HG03571 (cell line): ENCODE measurements at regions not wholly inside any gene's neighbourhood (a gene's known extent, or its start where the extent isn't known, plus 50 kb on each side); places are given as distances from the start of the nearest gene placed in this dataset.
A peak's percentile ranks its signal among the peaks of the same experiment; 100 is the strongest.

Experiments
- ATAC-seq: cut with Tn5 transposase; IDR thresholded peaks from one replicate; pipeline ENCODE4 v1.9.1; 2021; ENCODE audit not compliant: unreplicated experiment

DNA sequence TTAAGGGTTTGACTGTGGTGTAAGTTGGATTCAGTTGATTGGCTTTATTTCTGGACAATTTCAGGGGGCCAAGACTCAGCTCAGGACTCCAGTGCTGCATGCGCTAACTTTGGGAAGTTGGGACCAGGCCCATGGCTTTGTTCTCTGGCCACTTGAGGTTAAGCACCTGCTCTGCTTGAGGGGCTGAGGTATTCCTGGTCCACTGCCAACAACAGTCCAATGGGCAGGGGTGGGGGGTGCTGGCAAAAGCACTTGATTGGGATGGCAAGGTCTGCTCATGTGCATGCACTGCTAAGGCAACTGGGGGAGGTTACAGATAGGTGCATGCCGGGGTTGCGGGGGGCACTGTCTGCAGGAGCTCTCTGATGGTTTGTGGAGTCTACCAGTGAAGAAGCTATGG is 52.6 kb upstream of the ASB17 start:
- ATAC-seq: no peak

GRCh38 chr1:75985827-75986226 is 53.6 kb upstream of the ASB17 start:
- ATAC-seq: peak; percentile 88

DNA sequence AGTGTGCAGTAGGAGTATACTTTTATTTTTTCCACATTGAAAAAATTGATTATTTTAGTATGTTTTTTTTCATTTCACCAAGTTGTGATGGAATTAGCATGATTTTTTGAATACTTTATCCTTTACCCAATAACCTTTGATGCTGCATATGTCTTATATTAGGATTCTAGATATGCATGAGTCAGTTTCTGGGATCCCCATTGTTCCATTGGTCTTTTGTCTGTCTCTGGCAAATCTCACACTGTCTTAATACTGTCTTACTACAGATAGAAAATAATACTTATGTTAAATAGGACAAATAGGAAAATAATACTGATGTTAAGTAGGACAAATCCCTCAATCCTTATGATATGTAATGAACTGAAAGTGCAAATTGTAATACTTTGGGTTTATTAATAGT is 54.3 kb upstream of the ASB17 start:
- ATAC-seq: no peak

DNA sequence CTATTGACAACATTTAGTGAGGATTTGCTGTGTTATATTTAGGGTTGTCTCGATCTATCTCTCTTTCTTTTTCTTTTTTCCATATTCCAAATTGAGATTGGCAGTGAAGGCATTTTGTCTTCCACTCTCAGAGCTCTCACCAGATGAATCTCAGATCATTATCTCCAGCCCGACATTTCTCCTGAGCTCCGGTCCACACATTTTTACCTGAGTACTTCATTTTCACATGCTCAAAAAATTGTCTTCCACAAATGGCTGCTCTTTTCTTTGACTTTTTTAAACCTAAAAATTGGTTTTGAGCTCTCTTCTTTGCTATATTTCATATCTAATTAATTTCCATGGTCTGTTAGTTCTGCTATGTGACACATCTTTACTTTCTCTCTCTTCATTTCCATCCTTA is 56.9 kb upstream of the ASB17 start:
- no peak for ATAC-seq

DNA sequence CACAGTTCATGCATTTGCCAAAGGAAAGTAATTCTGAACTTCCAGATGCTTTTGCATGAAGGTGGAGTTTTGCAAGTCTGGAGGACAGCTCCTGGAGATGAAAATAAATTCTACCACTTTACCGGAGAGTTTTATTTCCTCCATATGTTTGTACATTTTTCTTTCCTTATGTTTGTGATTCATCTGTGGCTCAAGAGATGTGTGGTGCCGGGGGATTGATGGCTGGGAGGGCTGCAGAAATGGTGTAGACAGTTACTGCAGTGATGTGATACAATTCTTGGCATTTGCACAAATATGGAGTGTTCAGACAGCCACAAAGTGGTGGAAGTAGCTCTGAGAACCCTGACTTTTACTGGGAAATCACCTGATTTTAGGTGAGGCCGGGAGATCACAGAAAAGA is 58.5 kb upstream of the ASB17 start:
- ATAC-seq: no peak

DNA sequence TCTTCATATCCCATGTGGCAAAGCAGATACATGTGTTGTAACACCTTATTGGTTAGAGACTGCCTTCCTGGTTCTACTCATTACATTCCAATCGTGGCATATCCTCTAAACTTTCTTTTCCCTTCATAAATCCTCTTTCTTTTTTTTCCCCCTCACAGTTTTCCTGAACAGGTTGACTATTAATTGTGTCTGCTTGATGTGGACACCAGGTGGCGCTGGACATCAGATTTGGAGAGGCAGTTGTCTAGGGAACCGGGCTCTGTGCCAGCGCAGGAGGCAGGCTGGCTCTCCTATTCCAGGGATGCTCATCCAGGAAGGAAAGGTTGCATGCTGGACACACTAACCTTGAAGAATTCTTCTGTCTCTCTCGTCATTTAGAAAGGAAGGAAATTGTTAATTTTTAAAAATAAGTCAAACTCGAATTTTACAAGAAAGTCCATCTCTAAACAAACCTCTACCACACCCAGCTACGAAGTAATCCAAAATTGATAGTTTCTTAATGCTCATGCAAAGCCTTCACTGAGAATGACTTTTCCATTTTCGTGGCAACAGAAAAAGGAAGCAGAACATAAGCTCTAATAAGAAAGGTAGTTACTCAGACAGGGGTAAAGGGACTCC is 59.4 kb upstream of the ASB17 start:
- no peak for ATAC-seq

DNA sequence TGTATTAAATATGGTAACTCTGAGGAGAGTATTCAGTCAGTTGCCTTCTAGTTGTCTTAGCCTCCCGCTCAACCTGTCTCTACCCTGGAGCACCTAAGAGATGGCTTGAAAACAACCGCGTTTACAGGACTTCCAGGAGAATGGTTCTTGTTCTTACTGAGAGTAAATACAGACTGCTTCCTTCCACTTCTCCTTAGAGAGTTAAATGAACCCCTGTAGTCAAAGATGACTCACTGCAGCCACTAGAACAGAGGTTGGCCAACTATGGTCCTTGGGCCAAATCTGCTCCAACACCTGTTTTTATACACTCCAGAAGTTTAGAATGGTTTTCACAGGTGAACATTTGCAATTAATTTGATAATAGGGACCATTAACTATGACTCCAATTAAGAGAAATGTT is 60.1 kb upstream of the ASB17 start:
- ATAC-seq: no peak

DNA sequence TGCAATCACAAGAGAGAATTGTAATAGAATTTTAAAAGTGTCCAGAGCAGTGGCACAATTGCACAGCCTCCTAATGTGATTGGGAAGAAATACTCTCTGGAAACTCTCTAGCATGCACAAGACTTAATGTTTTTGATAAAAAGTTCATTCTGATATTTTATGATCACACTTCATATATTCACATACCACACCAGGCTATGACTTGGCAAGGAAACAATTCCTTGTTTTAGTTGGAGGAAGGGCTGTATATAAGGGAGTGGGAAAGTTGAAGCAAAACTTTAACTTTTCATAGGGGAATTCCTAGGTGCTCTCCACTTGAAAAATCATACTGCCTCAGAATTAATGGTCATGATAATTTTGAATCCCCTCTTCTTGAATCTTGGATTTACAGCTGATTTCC is 61.5 kb upstream of the ASB17 start:
- ATAC-seq: no peak

DNA sequence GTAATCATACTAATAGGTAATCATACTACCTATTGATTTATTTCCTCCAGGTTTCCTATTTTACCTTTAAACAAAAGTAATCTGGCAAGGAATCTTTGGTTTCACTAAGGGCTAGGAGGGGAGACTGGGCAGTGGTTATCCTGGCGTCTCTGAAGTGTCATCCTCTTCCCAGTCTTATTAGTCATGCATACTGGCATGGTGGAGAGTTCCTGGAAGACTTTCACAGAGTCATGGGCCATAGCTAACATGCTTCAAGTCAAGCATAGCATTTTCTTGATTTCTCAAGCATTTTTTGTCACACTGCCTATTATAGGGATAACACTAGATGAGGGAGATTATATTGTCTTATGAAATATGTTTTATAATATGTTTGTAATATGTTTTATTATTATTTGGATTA is 64.0 kb upstream of the ASB17 start:
- ATAC-seq: no peak

DNA sequence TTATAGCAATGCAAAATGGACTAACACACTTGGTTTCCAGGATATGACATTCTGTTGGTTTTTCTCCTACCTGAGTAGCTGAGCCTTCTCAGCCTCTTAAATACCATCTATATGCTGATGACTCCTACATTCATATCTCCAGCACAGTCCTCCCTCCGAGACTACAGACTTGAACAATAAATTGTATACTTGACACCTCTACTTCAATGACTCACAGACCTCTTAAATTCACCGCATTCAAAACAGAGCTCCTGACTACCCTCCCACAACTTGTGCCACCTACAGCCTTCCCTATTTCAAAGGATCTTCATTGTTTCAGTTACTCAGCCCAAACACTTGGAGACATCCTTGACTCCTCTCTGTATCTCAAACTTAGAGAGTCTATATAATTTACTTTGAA is 66.8 kb upstream of the ASB17 start:
- no peak for ATAC-seq

DNA sequence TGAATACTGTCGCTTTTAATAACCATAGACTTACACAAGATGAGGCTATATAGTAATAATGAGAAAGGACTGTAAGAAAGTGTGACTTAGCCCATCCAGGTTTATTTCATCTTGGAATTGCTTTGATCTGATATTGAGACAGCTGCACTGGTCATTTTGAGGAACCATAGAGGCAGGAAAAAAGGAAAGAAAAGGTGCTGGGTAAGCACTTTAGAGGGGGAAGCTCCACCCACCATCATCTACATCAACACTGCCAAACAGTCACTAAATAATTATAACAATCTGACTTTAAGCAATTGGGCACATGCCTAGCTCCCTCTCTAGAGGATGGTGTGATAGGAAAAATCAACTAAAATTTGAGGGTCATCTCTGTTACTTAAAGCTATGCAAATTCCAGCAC is 70.6 kb upstream of the ST6GALNAC3 start:
- ATAC-seq: no peak

- ATAC-seq: no peak
These were observed 68.8 kb upstream of the ST6GALNAC3 start for GRCh38 chr1:76005765-76006164.

GRCh38 chr1:76006234-76006633 is 68.3 kb upstream of the ST6GALNAC3 start:
- no peak for ATAC-seq

- no peak for ATAC-seq
These were observed 63.7 kb upstream of the ST6GALNAC3 start for GRCh38 chr1:76010802-76011201.

DNA sequence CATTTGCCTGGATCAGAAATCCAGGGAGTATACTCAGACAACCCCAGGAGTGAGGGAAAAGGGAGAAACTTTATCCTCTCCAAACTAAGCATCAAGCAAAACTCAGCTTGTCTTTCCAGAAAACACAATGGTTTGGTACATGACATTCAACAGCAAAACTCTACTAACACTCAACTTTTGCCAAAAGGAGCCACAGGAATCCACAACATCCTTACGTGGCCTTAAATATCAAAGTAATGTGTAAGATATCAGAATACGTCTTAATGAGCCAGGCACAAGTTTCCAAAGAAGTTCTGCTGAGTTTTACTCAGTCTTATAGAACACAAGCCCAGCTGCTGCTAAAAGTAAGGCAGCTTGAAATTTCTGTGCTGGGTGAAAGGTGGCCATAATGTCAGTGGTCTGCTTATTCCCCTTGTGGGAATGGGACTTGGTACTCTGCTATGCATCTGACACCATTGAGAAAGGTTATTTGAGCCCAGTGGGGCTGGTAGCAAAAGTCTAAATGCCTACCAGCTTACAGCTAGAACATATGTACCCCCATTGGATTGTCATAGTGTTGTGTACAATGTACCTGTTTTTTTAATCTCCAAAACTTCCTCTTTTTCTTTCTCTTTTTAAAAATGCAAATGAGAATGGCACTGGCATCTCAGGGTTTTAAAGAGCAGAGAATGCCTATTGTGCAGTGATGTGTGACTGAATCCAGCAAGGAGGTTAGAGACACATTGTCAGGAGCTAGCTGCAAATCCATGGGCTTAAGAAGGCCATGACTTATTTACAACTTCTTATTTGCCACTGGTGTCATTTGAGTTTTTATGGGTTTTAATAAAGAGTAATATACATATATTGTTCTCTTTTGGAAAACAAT is 62.0 kb upstream of the ST6GALNAC3 start:
- ATAC-seq: no peak

GRCh38 chr1:76013206-76013581 is 61.4 kb upstream of the ST6GALNAC3 start:
- ATAC-seq: no peak

GRCh38 chr1:76015478-76016103 is 59.0 kb upstream of the ST6GALNAC3 start:
- no peak for ATAC-seq

DNA sequence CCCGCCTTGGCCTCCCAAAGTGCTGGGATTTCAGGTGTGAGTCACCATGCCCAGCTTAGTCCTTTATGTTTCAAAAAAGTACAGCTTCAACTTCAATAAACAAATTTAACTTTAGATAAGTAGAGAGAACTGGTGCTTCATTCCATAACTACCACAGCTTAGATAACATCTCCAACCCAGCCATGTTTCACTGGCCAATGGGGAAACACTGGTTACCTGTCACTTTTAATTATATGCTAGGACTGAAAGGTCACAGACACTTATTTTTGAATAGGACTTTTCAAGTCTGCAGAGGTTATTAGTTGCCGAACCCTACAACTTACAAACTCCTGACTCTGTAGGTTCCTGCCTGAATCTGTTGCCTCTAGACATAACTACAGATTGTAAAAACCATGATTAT is 56.5 kb upstream of the ST6GALNAC3 start:
- ATAC-seq: no peak

DNA sequence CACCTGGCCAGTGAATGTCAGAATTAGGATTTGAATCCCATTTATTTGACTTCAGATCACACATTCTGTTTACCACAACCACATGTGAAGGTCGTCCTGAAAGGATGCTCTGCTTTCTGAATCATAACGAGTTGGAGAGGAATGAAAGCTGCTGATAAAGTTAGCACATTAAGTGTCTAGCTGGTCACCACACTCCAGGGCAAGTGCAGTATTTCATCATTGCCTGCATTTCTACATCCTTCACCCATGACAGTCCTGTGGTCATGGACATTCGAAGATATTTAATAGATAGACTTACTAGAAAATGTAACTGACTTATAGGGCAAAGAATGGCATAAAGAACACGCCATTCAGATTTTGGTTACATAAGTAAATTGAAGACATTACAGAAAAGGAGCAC is 52.7 kb upstream of the ST6GALNAC3 start:
- ATAC-seq: no peak

DNA sequence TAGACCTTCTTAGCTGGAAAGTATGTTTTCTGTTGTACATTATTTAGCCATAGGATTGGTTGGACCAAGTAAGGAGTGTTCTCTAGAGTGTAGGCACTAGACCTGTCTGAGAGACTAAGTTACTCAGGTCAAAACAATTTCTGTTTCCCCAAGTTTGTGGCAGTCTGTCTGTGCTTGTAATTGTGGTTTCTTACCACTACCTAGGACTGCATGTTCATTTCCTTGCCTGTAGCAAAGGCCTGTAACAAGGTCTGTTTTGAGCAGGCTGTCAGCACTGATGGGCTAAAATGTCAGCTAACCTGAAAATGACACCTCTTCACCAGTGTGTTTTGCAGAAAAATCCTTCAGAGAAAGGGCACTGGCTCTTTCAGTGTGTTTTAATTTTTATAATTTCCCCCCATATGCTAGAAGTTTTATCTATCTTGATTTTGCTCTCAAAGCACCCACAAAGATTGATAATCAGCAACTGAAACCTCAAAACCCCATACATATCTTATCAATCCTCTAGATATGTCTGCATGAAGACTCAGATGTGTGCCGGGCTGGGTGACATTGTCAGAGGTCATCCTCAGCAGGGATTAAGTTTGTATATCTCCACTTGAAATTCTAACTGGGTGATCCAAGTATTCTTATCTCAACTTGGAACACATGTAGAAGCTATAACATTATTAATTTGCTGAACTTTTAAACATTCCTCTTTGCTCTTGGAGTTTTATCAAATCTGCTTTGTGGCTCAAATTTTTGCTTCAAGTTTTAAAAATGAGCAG is 50.7 kb upstream of the ST6GALNAC3 start:
- ATAC-seq: no peak
